ENCODE measurements at regions not wholly inside any gene's neighbourhood (a gene's known extent, or its start where the extent isn't known, plus 50 kb on each side); places are given as distances from the start of the nearest gene placed in this dataset.
"Not testable (repeated sequence)": the region's sequence is repeated elsewhere in the genome, so short reads cannot be mapped to it uniquely, and the experiment has no call there.

DNA sequence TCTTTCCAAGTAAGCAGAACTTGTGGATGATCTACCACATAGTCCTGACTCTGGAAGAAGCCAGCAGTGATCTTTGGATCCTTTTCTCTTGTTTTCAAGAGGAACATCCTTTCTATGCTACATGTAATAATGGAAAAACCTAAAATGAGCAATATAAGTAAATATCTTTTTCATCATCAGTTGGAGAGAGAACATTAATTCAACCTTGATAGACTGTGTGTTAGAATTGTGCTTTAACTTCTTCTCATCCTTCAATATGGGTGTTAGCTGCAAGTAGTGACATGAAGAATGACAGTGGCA is 65.6 kb upstream of the IFNGR1 start:
- intact Hi-C loops (cut with DNase I; ENCODE audit: low total_unique reads) = no loop called here
- Histone ChIP-seq H3K36me3 (no peaks in the 10 kb centered on the region), H3K27ac (no peak overlapping the region), H3K4me1 (peaks cover 0 to 27% (median 4%) of the 10 kb centered on the region in 6 donors), H3K27me3 (replicated peaks in 1 of 7) (no peaks in the 10 kb centered on the region), H3K4me3 (no peak overlapping the region), H3K9me3 (peaks cover 0 to 3% (median 0%) of the 10 kb centered on the region in 8 donors)
- DNase-seq = no peak
- TF ChIP-seq POLR2AphosphoS5 (IDR thresholded peaks at IDR 0.05) = no peak
- TF ChIP-seq, protein P1, sequence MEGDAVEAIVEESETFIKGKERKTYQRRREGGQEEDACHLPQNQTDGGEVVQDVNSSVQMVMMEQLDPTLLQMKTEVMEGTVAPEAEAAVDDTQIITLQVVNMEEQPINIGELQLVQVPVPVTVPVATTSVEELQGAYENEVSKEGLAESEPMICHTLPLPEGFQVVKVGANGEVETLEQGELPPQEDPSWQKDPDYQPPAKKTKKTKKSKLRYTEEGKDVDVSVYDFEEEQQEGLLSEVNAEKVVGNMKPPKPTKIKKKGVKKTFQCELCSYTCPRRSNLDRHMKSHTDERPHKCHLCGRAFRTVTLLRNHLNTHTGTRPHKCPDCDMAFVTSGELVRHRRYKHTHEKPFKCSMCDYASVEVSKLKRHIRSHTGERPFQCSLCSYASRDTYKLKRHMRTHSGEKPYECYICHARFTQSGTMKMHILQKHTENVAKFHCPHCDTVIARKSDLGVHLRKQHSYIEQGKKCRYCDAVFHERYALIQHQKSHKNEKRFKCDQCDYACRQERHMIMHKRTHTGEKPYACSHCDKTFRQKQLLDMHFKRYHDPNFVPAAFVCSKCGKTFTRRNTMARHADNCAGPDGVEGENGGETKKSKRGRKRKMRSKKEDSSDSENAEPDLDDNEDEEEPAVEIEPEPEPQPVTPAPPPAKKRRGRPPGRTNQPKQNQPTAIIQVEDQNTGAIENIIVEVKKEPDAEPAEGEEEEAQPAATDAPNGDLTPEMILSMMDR (IDR thresholded peaks at IDR 0.05 in 8 of 11, conservative IDR thresholded peaks at IDR 0.05 in 3 of 11) = no peak
- no peak for TF ChIP-seq POLR2A (IDR thresholded peaks at IDR 0.05)

DNA sequence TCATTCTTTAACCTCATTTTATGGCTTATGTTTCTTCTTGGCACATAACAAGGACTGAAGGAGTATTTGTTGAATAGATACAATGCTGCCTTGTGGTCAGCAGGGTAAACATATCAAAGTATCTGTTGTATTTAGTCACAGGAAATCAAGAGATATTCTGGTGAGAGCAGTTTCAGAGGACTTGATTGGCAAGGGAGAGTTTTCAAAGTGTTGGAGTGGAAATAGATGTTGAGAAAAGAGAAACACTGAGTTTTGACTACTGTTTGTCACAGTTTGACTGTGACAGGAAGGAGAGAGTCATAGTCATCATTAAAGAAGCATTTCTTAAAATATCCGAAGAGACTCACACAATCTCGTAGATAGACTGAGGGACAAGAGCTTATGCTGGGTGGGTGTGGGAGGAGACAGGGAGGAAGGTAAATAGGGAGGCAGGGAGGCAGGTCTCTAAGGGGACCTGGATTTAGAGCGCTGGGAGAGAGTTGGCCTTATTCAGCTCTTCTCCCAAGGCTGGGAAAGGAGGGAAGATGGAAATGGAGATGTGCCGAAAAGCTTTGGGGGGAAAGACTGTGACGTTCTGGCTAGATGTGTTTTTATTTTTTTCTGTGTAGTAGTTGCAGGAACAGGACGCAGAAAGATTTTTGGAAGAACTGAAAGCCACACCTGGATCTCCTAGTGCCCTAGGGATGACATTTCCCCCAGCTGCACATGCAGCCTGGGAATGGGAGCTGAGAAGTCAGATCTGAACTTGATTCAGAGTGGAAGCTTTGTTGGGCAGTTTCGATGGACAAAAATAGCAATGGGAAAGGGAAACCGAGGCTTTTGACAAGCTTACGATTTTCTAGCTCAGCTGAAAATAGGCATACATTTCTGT is 65.0 kb upstream of the IFNGR1 start:
- no peak for TF ChIP-seq POLR2AphosphoS5 (IDR thresholded peaks at IDR 0.05)
- intact Hi-C loops (cut with DNase I; ENCODE audit: low total_unique reads) = no loop called here
- Histone ChIP-seq H3K36me3 (no peaks in the 10 kb centered on the region), H3K9me3 (peaks cover 0 to 3% (median 0%) of the 10 kb centered on the region in 8 donors), H3K27ac (no peak overlapping the region), H3K4me1 (peaks cover 0 to 31% (median 4%) of the 10 kb centered on the region in 6 donors), H3K27me3 (replicated peaks in 1 of 7) (no peaks in the 10 kb centered on the region), H3K4me3 (no peak overlapping the region)
- WGBS, 5 donors = 67 to 79% (median 73%) methylated on average over 9 of the region's 9 CpGs
- no peak for DNase-seq

DNA sequence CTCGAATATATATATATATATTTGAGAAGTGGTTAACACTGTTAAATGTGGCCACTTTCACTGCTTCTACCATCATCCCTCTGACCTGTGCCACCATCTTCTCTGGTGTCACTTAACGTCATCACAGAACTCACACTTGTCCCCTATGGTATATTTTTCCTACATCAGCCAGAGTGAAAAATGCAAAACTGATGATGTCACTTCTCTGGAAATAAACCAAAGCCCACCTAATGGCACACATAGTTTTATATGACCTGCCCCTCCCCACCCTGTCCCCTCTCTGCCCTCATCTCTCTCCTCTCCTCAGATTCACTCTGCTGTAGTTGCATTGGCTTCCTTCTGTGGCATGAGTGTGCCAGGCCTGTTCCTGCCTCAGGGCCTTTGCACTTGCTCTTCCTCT is 63.9 kb upstream of the IFNGR1 start:
- intact Hi-C loops (cut with DNase I; ENCODE audit: low total_unique reads) = no loop called here
- 51 to 87% (median 73%) methylated on average over 2 of the region's 2 CpGs for WGBS, 5 donors

DNA sequence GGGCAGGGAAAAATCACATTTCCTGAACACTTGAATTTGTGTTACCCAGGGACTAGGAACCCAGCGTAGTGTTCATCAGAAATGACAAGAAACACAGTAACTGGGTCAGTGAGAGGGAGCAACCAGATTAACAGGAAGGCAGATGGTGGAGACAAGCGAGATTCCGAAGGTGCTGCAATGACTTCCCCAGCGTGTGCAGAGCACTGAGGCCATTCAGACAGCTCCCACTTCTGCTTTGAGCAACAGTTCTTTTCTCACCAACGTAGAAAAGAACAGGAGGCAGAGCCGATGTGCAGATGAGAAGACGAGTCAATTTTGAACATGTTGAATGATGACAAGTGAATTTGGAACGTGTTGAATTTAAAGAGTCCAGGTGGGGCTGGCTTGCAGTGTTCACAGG is 63.1 kb upstream of the IFNGR1 start:
- intact Hi-C loops (cut with DNase I; ENCODE audit: low total_unique reads) = no loop called here

More for the DNA sequence above, 63.9 kb upstream of the IFNGR1 start:
- no peak for TF ChIP-seq POLR2A (IDR thresholded peaks at IDR 0.05)
- TF ChIP-seq, protein P1 (IDR thresholded peaks at IDR 0.05 in 8 of 11, conservative IDR thresholded peaks at IDR 0.05 in 3 of 11) = no peak
- TF ChIP-seq POLR2AphosphoS5 (IDR thresholded peaks at IDR 0.05) = no peak
- DNase-seq = no peak
- H3K36me3 ChIP-seq = no peaks in the 10 kb centered on the region
- no peak overlapping the region for H3K4me3 ChIP-seq
- H3K9me3 ChIP-seq = peaks cover 0 to 3% (median 0%) of the 10 kb centered on the region in 8 donors
- peaks cover 0 to 31% (median 4%) of the 10 kb centered on the region in 6 donors for H3K4me1 ChIP-seq
- H3K27ac ChIP-seq = no peak overlapping the region
- H3K27me3 ChIP-seq (replicated peaks in 1 of 7) = no peaks in the 10 kb centered on the region

DNA sequence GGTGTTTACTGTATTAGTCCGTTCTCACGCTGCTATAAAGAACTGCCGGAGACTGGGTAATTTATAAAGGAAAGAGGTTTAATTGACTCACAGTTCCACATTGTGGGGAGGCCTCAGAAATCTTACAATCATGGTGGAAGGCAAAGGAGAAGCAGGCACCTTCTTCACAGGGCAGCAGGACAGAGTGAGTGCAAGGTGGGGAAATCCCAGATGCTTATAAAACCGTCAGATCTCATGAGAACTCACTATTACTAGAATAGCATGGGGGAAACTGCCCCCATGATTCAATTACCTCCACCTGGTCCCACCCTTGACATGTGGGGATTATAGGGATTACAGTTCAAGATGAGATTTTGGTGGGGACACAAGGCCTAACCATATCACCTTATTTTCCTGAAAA is 60.1 kb upstream of the IFNGR1 start:
- H3K27ac ChIP-seq; H3K4me3 ChIP-seq; DNase-seq; H3K36me3 ChIP-seq; H3K27me3 ChIP-seq (replicated peaks in 1 of 7); H3K9me3 ChIP-seq: not testable (repeated sequence)
- H3K4me1 ChIP-seq = peaks cover 0 to 27% (median 4%) of the 10 kb centered on the region in 6 donors
- WGBS, 5 donors = 68 to 80% (median 78%) methylated on average over 4 of the region's 4 CpGs
- intact Hi-C loops (cut with DNase I; ENCODE audit: low total_unique reads) = loop anchor here (10.0 kb wide), 1 partner anchor 184 kb away; no protein-coding TSS in a partner anchor

More for the DNA sequence above, 63.1 kb upstream of the IFNGR1 start:
- H3K27ac ChIP-seq = no peak overlapping the region
- 35 to 46% (median 38%) methylated on average over 8 of the region's 8 CpGs for WGBS, 5 donors
- no peaks in the 10 kb centered on the region for H3K36me3 ChIP-seq
- no peaks in the 10 kb centered on the region for H3K9me3 ChIP-seq
- peaks cover 0 to 31% (median 4%) of the 10 kb centered on the region in 6 donors for H3K4me1 ChIP-seq
- TF ChIP-seq POLR2AphosphoS5 (IDR thresholded peaks at IDR 0.05) (peak in 1 of 3 donors; percentile 6), POLR2A (IDR thresholded peaks at IDR 0.05) (no peak)
- TF ChIP-seq, protein P1 (IDR thresholded peaks at IDR 0.05 in 8 of 11, conservative IDR thresholded peaks at IDR 0.05 in 3 of 11) = no peak
- DNase-seq = no peak
- no peak overlapping the region for H3K4me3 ChIP-seq
- H3K27me3 ChIP-seq (replicated peaks in 1 of 7) = no peaks in the 10 kb centered on the region
